HepG2 (cell line): ENCODE measurements at regions not wholly inside any gene's neighbourhood (a gene's known extent, or its start where the extent isn't known, plus 50 kb on each side); places are given as distances from the start of the nearest gene placed in this dataset.

ENCODE experiments used
- DPF2 ChIP-seq: sonication (generic); formaldehyde crosslinking; IDR thresholded peaks from 2 replicates; pipeline ENCODE4 v1.4.0; 2020; ENCODE audit warnings: mild to moderate bottlenecking, low read depth, missing genetic modification reagents, borderline replicate concordance
- EZH2 ChIP-seq: conservative IDR thresholded peaks from 2 replicates; pipeline ENCODE4 v1.6.1; 2012; ENCODE audit warnings: mild to moderate bottlenecking, low read depth, low read length, moderate library complexity
- FOXJ3 ChIP-seq: sonication (generic); formaldehyde crosslinking; IDR thresholded peaks from 2 replicates; pipeline ENCODE4 v1.4.0; 2020; ENCODE audit warnings: missing genetic modification reagents, mild to moderate bottlenecking, borderline replicate concordance
- LBX2 ChIP-seq: sonication (generic); formaldehyde crosslinking; IDR thresholded peaks from 2 replicates; pipeline ENCODE4 v1.5.0; 2020; ENCODE audit warnings: missing genetic modification reagents, mild to moderate bottlenecking, borderline replicate concordance
- NR0B2 ChIP-seq: sonication (generic); formaldehyde crosslinking; IDR thresholded peaks from 2 replicates; pipeline ENCODE4 v1.4.0; 2020; ENCODE audit warnings: mild to moderate bottlenecking, missing genetic modification reagents
- NR2C2 ChIP-seq: sonication (generic); formaldehyde crosslinking; IDR thresholded peaks from 2 replicates; pipeline ENCODE4 v1.4.0; 2020; ENCODE audit warnings: missing genetic modification reagents, mild to moderate bottlenecking, moderate library complexity, borderline replicate concordance
- TBX2 ChIP-seq: sonication (generic); formaldehyde crosslinking; IDR thresholded peaks from 2 replicates; pipeline ENCODE4 v1.5.0; 2020; ENCODE audit warnings: missing genetic modification reagents, mild to moderate bottlenecking, borderline replicate concordance
- TCF7 ChIP-seq: sonication (generic); IDR thresholded peaks from 2 replicates; pipeline ENCODE4 v1.6.1; 2016; ENCODE audit warnings: antibody characterized with exemption, low read depth
- ZFP36 ChIP-seq: fragments of 150-350 bp; IDR thresholded peaks from 2 replicates; pipeline ENCODE4 v1.6.1; 2018; ENCODE audit warnings: borderline replicate concordance, low read length, low read depth; ENCODE audit not compliant: partially characterized antibody
- TF ChIP-seq, protein P1 (sequence below): IDR thresholded peaks from 2 replicates; pipeline ENCODE4 v1.6.1; 2016
- TF ChIP-seq, protein P2 (sequence below): sonication (generic); formaldehyde crosslinking; IDR thresholded peaks from 2 replicates; pipeline ENCODE4 v1.5.0; 2020; ENCODE audit warnings: mild to moderate bottlenecking, missing genetic modification reagents, moderate library complexity

DNA sequence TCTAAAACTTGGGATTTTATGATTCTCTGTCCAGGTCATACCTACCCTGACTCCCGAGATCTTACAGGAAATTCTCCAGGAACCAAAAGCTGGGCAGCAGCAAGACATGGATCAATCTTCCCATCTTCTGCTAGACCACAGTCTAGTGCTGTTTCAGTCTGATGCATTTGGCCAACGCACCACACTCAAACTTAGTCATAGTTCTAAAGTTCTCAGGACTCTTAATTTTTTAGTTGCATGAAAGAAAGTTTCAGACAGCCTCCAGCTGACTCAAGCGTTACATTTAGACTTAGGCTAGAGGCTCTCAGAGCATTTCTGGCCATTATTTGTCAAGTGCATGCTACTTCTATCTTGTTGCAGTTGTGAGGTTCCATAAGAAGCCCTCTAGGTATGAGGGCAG lies 230.1 kb upstream of the CCDC150 start:
- TF ChIP-seq EZH2 (no peak), FOXJ3 (CRISPR knock-in tag) (no peak), NR0B2 (CRISPR knock-in tag) (no peak), ZFP36 (no peak), NR2C2 (CRISPR knock-in tag) (no peak), DPF2 (CRISPR knock-in tag) (no peak), TCF7 (no peak), TBX2 (CRISPR knock-in tag) (no peak), LBX2 (CRISPR knock-in tag) (no peak)
- TF ChIP-seq, protein P1, sequence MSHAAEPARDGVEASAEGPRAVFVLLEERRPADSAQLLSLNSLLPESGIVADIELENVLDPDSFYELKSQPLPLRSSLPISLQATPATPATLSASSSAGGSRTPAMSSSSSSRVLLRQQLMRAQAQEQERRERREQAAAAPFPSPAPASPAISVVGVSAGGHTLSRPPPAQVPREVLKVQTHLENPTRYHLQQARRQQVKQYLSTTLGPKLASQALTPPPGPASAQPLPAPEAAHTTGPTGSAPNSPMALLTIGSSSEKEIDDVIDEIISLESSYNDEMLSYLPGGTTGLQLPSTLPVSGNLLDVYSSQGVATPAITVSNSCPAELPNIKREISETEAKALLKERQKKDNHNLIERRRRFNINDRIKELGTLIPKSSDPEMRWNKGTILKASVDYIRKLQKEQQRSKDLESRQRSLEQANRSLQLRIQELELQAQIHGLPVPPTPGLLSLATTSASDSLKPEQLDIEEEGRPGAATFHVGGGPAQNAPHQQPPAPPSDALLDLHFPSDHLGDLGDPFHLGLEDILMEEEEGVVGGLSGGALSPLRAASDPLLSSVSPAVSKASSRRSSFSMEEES = no peak
- TF ChIP-seq, protein P2, sequence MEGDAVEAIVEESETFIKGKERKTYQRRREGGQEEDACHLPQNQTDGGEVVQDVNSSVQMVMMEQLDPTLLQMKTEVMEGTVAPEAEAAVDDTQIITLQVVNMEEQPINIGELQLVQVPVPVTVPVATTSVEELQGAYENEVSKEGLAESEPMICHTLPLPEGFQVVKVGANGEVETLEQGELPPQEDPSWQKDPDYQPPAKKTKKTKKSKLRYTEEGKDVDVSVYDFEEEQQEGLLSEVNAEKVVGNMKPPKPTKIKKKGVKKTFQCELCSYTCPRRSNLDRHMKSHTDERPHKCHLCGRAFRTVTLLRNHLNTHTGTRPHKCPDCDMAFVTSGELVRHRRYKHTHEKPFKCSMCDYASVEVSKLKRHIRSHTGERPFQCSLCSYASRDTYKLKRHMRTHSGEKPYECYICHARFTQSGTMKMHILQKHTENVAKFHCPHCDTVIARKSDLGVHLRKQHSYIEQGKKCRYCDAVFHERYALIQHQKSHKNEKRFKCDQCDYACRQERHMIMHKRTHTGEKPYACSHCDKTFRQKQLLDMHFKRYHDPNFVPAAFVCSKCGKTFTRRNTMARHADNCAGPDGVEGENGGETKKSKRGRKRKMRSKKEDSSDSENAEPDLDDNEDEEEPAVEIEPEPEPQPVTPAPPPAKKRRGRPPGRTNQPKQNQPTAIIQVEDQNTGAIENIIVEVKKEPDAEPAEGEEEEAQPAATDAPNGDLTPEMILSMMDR (CRISPR knock-in tag) = no peak
